ENCODE measurements at regions not wholly inside any gene's neighbourhood (a gene's known extent, or its start where the extent isn't known, plus 50 kb on each side); places are given as distances from the start of the nearest gene placed in this dataset.

DNA sequence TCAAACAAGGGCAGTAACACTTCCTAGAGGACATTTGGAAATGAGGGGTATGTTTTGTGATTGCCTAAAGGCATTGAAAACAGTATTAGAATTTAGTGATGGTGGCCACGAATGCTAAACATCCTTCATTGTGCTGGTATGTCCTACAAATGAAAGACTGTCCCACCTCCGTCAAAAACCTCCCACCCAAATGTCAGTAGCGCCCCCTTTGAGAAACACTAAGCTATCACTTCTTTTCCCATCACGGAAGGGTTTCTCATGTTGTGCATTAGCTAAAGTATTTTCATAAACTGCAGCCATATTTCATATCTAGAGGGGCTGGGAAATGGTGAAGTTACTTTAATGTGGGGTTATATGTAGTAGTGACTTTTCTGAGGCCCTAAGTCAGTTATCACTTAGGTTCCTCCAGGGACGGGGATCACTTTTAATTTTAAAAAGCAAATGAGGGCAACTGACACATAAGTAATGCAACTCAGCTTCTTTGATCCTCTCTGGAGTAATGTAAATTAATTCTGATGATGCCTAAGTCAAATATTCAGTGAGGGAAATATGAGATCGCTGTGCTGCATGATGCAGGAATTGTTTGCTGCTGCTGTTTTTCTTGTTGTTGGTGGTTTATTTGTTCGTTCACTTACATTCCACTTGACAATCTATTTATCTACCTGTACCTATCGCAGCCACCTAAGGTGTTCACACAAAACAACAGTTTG lies 1403.4 kb upstream of the TENM4 start:
- Histone ChIP-seq H4K20me1 (replicated peaks in 1 of 2; ENCODE audit: control insufficient read depth in 1 of 2, insufficient read depth in 2 of 2, low read length in 2 of 2) (no peaks in the 10 kb centered on the region), H3K4me1 (replicated peaks in 1 of 4; ENCODE audit: control insufficient read depth in 3 of 4, insufficient read depth in 4 of 4, low read length in 3 of 4) (no peaks in the 10 kb centered on the region), H3K4ac (replicated peaks; ENCODE audit: insufficient read length, low read depth, low read length) (no peak overlapping the region), H3K9me3 (ENCODE audit: insufficient read depth in 2 of 2, low read depth in 1 of 2, low read length in 1 of 2) (no peaks in the 10 kb centered on the region), H2BK12ac (ENCODE audit: low read depth, low read length) (no peak overlapping the region), H3K9ac (replicated peaks in 1 of 4; ENCODE audit: extremely low read depth in 1 of 4, low read depth in 3 of 4, low read length in 3 of 4) (no peak overlapping the region), H2AFZ (ENCODE audit: low read length) (0 out of 2 replicates have a peak overlapping the region, but pooled peaks have one; percentile 64), H3K14ac (ENCODE audit: insufficient read length) (no peak overlapping the region), H3K23ac (ENCODE audit: insufficient read length) (no peak overlapping the region), H2BK15ac (ENCODE audit: low read length) (no peak overlapping the region), H3K36me3 (ENCODE audit: control insufficient read depth in 2 of 4, insufficient read depth in 4 of 4, low read length in 3 of 4) (no peaks in the 10 kb centered on the region), H3K23me2 (ENCODE audit: low read depth, low read length) (no peaks in the 10 kb centered on the region), H2AK5ac (ENCODE audit: low read depth, low read length) (no peak overlapping the region), H3K27ac (ENCODE audit: low read depth, low read length) (no peak overlapping the region), H3K79me1 (ENCODE audit: low read depth, low read length) (no peaks in the 10 kb centered on the region), H2BK120ac (replicated peaks; ENCODE audit: low read depth, low read length) (no peak overlapping the region), H4K8ac (ENCODE audit: extremely low read depth, insufficient read depth, low read length) (no peak overlapping the region), H3K4me2 (ENCODE audit: insufficient read depth in 1 of 2, low read depth in 2 of 2, low read length in 2 of 2) (no peak overlapping the region), H2BK20ac (ENCODE audit: low read length) (no peak overlapping the region), H3K4me3 (ENCODE audit: extremely low read depth in 1 of 4, insufficient read depth in 2 of 4, low read depth in 3 of 4, low read length in 4 of 4) (no peak overlapping the region), H3K56ac (replicated peaks; ENCODE audit: insufficient read length, low read depth, low read length) (no peak overlapping the region), H3K18ac (ENCODE audit: extremely low read depth, low read length) (no peak overlapping the region), H4K5ac (ENCODE audit: insufficient read length, low read depth, low read length) (no peak overlapping the region), H3K79me2 (ENCODE audit: control insufficient read depth in 1 of 2, insufficient read depth in 2 of 2, low read length in 2 of 2) (no peaks in the 10 kb centered on the region), H4K91ac (replicated peaks; ENCODE audit: insufficient read length, low read length) (no peak overlapping the region), H2BK5ac (ENCODE audit: low read depth, low read length) (no peak overlapping the region), H3K27me3 (replicated peaks in 1 of 4; ENCODE audit: control insufficient read depth in 3 of 4, extremely low read depth in 1 of 4, insufficient read depth in 3 of 4, low read length in 3 of 4) (no peaks in the 10 kb centered on the region)
- 78% methylated on average over 8 of the region's 8 CpGs; no CpG with 5 or more reads in 1 of the 2 experiments for WGBS, 2 experiments (ENCODE audit: extremely low coverage in 1 of 2, insufficient coverage in 1 of 2, insufficient read length in 1 of 2, insufficient replicate concordance in 2 of 2, low coverage in 1 of 2, low lambda C conversion rate in 2 of 2, missing lambda C conversion rate in 1 of 2)
- ChIA-PET POLR2A (ENCODE audit: partially characterized antibody) (no interaction called here), CTCF (ENCODE audit: partially characterized antibody) (interaction anchor here (0.6 to 2.2 kb wide), 17 partner anchors 9 to 1136 kb away, joined by 3 to 6 read pairs (median 3); no protein-coding TSS in a partner anchor)
- FAIRE-seq (peak; percentile 55), DNase-seq (ENCODE audit: low read depth in 1 of 2, low spot score in 2 of 2) (peak in 1 of 2 experiments; percentile 0)
- TF ChIP-seq RAD21 (IDR thresholded peaks at IDR 0.05 in 1 of 2, conservative IDR thresholded peaks at IDR 0.05 in 1 of 2; ENCODE audit: low read depth in 2 of 2, low read length in 2 of 2) (peak; percentile 74 to 75), SIX5 (IDR thresholded peaks at IDR 0.05; ENCODE audit: low read depth, low read length) (no peak), EGR1 (IDR thresholded peaks at IDR 0.05; ENCODE audit: borderline replicate concordance, low read depth, low read length) (no peak), PHF8 (conservative IDR thresholded peaks at IDR 0.05; ENCODE audit: low read depth, low read length) (no peak), SP4 (IDR thresholded peaks at IDR 0.05; ENCODE audit: low read length) (no peak), GTF2F1 (IDR thresholded peaks at IDR 0.05; ENCODE audit: borderline replicate concordance, low read depth, low read length) (no peak), TAF1 (IDR thresholded peaks at IDR 0.05; ENCODE audit: low read depth, low read length) (no peak), RXRA (IDR thresholded peaks at IDR 0.05; ENCODE audit: insufficient read depth, low read depth, low read length) (no peak), CBX8 (IDR thresholded peaks at IDR 0.05; ENCODE audit: borderline replicate concordance, low read depth, low read length) (no peak)
- TF ChIP-seq, protein P1, sequence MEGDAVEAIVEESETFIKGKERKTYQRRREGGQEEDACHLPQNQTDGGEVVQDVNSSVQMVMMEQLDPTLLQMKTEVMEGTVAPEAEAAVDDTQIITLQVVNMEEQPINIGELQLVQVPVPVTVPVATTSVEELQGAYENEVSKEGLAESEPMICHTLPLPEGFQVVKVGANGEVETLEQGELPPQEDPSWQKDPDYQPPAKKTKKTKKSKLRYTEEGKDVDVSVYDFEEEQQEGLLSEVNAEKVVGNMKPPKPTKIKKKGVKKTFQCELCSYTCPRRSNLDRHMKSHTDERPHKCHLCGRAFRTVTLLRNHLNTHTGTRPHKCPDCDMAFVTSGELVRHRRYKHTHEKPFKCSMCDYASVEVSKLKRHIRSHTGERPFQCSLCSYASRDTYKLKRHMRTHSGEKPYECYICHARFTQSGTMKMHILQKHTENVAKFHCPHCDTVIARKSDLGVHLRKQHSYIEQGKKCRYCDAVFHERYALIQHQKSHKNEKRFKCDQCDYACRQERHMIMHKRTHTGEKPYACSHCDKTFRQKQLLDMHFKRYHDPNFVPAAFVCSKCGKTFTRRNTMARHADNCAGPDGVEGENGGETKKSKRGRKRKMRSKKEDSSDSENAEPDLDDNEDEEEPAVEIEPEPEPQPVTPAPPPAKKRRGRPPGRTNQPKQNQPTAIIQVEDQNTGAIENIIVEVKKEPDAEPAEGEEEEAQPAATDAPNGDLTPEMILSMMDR (IDR thresholded peaks at IDR 0.05; ENCODE audit: control extremely low read depth in 1 of 3, insufficient read depth in 1 of 3, low read depth in 1 of 3, low read length in 3 of 3): peak; percentile 9 to 61 (median 39)

Measured in H1 (cell line).